GM18867 (cell line): ENCODE measurements at regions not wholly inside any gene's neighbourhood (a gene's known extent, or its start where the extent isn't known, plus 50 kb on each side); places are given as distances from the start of the nearest gene placed in this dataset.
"Not testable (repeated sequence)": the region's sequence is repeated elsewhere in the genome, so short reads cannot be mapped to it uniquely, and the experiment has no call there.

ENCODE experiments used
- ATAC-seq: cut with Tn5 transposase; IDR thresholded peaks from one replicate; pipeline ENCODE4 v1.9.1; 2021; ENCODE audit warnings: mild to moderate bottlenecking, moderate library complexity; ENCODE audit not compliant: unreplicated experiment

DNA sequence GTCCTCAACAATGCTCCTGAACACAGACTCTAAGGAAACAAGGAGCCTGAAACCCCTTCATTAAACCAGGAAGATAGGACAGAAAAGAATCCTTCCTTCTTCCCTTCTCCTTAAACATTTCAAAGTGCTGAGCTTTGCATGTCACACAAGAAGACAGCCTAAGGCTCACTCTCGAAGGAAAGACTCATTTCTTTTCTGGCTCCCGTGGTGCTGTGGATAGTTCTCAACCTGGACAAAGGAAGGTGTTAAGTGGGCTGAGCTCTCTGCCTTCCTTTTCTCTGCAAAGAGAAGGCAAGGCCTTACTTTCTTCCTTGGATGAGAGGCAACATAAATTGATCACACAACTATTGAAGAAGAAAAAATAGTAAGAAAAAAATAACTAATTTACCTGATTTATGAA, 452.4 kb upstream of the DDI1 start:
- ATAC-seq: no peak

DNA sequence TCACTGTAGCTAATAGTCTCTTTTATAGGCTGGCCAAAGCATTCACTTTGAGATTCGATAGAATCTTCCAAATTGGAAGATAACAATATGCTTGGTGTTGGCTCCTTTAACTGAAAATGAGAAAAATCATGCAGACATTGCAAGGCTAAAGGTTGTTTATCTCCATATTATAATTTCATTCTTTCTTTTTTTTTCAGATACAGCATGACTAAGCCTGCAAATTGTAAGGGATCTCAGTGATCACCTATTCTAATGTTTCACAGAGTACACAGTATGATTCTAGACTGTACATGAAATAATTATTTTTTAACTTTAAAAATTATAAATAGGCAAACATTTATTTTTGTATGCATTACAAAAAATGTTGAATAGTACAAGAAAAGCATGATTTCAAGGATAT, 451.7 kb upstream of the DDI1 start:
- ATAC-seq: no peak

DNA sequence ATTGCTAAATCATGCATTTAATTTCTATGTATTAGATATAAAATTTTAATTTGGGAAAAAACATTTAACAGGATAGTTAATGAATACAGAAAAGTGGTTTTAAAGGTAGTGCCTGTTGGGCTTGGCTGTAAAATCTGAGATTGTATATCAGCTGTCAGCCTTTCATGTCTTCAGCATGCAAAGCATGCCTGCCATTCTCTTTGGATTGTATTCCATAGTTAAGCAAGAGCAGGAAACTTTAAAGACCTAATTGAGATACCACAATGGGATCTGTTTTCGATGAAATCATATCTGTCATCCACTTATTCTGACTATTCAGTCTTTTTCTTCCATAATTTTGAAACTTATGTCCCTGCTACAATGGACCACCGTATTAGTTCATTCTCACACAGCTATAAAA, 451.0 kb upstream of the DDI1 start:
- ATAC-seq: no peak

DNA sequence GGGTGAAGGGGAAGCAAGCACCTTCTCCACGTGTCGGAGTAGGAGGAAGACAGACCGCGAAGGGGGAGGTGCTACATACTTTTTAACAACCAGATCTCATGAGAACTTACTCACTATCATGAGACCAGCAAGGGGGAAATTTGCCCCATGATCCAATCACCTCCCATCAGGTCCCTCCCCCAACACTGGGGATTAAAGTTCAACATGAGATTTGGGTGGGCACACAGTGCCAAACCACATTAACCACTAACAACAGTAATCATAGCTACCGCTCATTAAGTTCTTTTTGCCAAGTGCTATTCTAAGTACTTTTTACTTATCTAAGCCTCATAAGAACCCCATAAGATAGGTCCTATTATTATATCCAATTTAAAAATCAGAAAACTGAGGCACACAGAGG, 450.5 kb upstream of the DDI1 start:
- no peak for ATAC-seq

DNA sequence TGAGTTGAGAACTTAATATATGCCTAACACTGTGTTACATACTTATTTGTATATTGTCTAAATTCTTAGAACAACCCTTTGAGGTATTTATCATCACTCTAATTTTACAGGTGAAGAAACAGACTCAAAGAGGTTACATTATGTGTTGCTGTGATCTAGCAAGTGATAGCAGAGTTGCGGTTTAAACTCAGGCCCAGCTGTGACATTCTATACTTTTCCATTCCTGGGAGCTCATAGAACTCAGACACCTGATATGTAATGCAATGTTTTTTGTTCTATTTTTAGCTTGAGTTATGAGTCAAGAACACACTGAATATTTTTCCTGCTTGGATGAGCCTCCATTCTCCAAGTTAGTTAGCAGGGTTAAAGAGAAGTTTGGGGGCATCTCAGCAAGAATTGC, 449.7 kb upstream of the DDI1 start:
- no peak for ATAC-seq

DNA sequence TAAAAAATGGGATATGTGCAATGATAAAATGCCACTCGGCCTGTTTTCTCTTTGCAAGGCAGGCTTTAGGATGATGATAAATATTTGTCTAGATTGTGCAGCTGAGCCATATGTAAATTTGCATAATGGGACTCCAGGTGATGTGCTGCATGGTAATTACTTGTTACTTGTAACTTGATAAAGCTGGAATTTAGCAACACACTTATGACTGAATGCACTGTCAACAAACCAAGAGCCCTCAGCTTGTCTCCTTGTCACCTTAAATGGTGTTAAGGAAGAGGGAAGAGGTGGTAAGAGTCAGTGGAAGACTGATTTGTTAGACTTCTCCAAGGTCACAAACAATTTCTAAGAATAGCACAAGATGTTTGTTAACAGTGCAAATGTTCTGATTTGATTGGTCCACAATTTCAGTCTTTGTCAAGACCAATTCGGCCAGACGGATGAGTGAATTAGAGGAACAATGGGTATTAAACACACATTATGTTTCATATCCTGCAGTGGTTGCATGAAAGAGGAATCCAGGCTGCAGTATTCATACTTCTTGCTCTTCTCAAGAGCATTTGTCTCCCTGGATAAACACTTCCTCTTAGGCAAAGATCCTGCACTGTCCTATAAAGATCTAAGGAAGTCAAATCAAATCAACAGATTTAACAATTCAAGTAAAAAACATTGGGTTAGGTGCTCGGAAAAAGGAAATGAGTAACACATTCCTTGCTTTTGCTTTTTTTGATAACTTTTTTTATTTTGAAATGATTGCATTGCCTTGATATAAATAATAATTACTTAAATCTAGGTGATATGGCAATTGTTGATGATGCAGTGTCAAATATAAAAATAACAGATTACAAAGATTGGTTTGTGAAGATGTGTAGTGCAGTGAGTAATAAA, 448.3 kb upstream of the DDI1 start:
- no peak for ATAC-seq

DNA sequence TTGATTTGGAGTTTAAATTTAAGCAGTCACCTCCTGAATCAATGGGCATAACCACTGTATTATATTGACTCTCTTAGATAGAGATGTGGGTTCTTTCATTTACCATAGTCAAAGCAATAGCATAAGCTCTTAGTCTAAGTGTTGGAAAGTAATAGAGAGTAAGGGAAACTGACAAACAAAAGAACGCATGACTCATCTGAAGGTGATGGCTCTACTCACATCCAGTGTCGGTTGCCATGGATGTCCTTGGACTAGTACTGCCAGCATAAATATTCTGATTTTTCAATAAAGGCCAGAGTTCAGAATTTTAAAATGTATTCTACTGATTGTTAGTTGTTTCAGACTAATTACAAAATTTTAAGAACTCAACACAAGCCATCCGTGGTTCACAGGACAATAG, 444.9 kb upstream of the DDI1 start:
- no peak for ATAC-seq

DNA sequence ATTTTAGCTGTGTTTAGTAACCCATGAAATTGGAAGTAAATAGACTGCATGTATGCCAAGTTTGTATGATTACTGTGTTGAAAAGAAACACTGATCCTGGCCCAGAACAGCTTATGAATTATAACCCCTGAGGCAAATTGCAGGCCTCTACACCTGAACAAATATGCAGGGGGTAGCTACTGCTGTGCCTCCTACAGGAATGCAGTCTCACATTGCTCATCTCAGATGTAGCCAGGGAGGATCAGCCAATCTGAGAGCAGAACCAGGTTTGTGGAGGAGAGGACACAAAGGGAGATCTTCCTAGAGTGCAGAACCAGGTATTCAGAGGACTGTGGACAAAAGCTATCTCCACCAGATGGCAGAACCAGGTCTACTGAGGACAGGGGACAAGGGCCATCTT, 442.2 kb upstream of the DDI1 start:
- ATAC-seq: no peak

DNA sequence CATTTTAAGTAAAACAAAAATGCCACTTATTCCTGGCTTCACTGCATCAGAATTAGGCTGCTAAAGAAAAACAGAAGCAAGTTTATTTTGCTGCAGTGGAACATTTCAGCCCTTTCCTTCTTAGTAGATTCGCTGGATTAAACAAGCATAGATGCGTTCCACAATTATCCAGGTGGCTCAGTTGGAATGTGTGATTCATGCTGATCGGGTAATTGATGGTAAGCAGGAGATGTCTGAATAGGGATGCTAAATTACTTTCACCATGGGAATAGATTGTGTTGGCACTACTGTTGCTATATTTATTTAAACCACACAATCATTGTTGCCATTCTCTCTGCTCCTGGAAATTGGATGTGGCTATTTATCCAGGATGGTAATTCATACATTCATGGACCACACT, 440.1 kb upstream of the DDI1 start:
- no peak for ATAC-seq

DNA sequence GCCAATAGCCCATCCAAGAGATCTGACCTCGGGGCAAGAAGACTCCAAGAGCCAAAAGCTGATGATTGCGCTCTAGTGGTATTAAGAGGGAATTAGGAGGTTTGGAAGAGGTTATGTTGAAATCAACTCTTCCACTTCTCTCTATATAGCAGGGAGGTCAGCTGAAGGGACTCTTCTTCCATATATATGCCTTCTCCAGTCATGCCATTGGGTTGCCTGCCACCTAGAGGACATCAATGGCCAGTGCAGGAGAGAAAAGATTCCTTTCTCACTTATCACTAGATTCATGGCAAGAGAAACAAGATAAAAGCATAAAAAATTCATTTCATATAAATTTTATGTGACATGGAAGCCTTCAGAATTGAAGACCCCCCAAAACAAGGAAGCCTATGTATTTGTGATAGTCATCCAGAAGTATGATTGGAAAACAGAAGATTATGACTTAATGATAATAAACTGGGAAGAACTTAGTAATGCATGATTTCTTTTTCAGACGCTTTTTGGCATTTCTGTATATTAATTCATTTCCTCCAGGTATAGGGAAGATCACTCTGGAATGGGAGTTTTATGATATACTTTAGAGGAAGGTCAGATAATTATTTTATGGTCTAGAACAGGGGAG, 435.1 kb upstream of the DDI1 start:
- peak; percentile 99 for ATAC-seq

DNA sequence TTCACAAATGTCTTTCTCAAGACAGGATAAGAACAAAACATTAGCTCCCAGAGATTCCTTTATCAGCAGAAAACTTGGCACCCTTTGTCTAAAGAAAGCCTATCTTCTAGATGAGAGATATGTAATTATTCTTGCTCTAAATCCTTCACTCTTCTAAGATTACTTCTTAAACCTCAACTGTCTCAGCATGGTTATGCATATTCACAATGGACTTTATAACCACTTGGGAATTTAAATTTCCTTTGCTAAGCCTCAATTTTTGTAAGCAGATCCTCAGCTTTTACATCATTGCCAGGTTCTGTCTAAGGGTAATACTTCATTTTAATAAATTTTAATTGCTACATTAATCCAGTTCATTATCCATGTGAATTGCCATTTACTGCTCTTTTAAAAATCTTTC, 433.6 kb upstream of the DDI1 start:
- no peak for ATAC-seq

DNA sequence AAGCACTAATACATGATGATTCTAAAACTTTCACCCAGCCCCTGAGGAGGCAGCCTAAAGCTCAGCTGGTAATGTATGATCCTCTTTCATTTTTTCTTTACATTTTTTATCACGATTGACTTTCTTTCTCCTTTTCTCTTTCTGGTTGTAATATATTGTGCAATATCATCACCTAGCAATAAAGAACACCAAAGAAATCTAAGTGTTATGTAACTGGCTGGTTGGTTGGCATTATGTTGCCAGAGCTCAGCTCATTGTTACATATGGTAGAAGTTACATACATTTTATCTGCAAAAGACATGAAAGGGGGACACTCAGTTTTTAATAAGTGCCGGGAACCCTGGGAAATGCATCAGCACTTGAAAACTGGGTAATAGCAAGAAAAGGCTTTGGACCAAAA, 432.1 kb upstream of the DDI1 start:
- ATAC-seq: no peak

DNA sequence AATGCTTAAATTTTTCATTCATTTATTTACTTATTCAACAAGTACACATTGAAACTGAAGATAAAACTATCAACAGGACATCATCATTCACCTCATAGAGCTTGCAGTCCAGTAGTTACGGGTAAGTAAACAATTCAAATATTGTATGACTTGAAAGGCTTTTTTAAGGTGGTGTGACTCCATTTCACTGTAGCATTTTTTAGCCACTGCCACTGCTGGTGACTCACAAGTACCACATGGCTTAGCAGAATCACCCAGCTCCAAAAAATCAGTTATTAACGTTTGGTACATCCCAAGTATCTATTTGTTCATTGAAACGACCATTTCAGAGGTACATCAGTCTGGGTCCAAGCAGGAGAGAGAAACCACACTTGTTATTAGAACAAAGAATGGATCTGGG, 427.9 kb upstream of the DDI1 start:
- ATAC-seq: no peak

DNA sequence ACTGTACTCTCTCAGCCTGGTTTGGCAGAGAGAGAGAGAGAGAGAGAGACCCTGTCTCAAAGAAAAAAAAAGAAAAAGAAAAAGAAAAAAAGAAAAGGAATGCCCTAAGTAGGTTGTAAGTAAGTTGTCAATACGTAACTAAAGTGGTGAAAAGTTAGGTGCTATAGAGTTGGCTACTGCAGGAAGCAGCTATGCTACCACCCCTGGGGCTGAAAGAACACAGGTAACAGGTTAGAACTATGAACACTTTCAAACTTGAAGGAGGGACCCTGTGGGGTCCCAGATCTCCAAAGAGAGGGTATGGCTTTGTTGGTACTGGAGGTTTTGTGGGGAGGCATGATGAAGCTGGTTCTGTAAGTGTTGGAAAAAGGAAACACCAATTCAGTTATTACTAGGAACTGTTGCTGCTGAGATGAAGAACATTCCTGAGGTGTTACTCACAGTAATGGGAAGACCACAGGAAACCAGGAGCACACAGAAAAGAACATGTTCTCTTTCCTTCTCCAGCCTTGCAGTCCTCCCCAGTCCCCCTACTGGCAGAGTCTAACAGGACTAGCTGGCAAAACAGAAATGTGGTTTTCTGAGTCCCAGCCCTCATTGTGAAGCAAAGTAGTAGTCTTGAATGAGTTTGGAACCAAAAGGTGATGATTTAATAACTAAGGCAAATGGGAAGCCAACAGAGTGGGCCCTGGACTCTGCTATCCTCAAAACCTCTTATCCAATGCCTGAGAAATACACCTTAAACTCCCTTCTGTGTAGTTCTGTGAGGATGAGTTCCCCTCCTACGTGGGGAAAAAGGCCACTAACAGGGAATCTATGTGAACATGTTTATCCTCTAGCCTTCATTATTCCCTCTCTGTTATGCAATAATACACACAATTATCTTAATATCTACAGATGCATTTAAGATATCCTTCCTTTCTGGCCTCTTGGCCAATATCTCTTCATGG, 427.0 kb upstream of the DDI1 start:
- ATAC-seq: no peak

DNA sequence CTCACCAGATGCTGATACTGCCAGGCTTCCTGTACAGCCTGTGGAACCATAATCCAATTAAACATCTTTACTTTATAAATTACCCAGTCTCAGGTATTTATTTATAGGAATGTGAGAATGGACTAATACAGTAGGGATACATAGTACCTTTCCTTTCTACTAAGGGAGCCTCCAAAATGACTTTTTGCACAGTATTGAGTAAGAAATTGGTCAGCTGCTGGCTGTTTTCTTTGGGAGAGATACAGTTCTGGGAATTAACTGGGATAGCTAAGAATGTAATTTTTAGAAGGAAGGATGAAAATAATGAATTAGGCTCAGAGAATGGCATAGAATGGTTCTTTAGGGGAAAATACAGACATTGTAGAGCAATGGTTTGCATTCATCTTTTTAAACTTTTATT, 426.0 kb upstream of the DDI1 start:
- ATAC-seq: no peak

DNA sequence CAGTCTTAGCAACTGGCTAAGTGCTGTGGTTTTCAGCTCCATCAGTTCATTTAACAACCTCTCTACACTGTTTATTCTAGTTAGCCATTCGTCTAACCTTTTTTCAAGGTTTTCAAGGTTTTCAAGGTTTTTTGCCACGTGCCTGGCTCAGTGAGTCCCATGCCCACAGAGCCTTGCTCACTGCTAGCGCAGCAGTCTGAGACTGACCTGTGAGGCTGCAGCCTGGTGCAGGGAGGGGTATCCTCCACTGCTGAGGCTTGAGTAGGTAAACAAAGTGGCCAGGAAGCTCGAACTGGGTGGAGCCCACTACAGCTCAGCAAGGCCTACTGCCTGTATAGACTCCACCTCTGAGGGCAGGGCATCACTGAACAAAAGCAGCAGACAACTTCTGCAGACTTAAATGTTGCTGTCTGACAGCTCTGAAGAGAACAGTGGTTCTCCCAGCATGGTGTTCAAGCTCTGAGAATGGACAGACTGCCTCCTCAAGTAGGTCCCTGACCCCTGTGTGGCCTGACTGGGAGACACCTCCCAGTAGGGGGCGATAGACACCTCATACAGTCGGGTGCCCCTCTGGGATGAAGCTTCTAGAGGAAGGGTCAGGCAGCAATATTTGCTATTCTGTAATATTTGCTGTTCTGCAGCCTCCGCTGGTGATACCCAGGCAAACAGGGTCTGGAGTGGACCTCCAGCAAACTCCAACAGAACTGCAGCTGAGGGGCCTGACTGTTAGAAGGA, 424.7 kb upstream of the DDI1 start:
- not testable (repeated sequence) for ATAC-seq

DNA sequence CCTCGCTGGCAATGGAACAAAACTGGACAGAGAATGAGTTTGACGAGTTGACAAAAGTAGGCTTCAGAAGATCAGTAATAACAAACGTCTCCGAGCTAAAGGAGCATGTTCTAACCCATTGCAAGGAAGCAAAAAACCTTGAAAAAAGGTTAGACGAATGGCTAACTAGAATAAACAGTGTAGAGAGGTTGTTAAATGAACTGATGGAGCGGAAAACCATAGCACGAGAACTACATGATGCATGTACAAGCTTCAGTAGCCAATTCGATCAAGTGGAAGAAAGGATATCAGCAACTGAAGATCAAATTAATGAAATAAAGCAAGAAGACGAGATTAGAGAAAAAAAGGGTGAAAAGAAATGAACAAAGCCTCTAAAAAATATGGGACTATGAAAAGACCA, 424.0 kb upstream of the DDI1 start:
- not testable (repeated sequence) for ATAC-seq

DNA sequence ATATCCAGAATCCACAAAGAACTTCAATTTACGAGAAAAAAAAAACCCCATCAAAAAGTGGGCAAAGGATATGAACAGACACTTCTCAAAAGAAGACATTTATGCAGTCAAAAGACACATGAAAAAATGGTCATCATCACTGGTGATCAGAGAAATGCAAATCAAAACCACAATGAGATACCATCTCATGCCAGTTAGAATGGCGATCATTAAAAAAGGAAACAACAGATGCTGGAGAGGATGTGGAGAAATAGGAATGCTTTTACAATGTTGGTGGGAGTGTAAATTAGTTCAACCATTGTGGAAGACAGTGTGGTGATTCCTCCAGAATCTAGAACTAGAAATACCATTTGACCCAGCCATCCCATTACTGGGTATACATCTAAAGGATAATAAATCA, 419.9 kb upstream of the DDI1 start:
- ATAC-seq: not testable (repeated sequence)

DNA sequence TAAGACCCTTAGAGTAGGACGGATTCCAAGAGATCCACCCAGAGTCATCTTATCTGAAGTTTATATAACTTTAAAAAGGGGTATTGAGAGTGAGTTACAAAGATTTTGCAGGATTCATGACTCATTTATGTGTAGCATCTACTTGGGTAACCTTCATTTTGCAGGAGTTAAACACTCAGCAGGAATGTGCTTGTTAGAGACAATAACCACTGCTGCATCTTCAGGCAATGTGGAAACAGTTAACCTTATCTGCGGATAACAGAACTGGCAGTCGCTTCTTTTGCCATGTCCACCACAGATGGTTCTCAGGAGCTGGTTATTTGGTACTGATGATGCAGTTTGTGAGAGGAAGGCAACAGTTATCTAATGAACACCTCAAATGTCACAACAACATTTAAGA, 417.9 kb upstream of the DDI1 start:
- no peak for ATAC-seq

DNA sequence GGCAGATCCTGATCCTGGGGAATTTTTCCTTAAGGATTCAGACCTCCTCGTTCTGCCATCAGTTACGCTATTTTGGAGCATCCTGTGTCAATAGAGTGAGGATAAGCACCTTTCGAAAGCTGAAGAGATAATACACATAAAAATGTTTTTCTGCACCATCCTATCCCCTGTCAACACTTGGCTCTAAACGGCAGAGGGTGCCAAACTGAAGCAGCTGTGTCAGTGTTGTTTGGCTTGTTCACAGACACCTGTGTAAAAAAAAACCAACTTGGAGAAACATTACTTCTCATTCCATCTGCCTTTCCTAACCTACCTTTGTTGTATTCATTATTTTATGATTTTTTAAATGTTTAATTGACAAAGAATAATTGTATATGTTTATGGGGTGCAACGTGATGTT, 417.0 kb upstream of the DDI1 start:
- ATAC-seq: peak; percentile 58

DNA sequence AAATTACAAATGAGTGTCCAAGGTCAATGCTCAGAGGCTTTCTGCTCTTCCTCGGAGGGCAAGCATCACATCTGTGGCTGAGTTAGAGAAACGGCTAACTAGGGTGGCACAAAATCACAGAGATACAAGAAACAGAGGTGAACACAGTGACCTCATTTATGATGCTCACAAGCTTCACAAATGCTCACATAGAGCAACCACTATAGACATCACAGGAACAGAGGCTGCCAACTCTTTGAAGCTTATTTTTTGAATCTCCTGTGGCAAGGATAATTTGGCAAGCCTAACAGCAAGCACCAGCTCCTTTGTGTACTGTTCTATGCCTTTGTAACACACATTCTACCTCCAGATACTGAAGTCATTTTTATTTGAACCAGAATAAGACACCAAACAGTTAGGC, 416.5 kb upstream of the DDI1 start:
- no peak for ATAC-seq
